Natural killer cell (primary cell): ENCODE measurements at regions not wholly inside any gene's neighbourhood (a gene's known extent, or its start where the extent isn't known, plus 50 kb on each side); places are given as distances from the start of the nearest gene placed in this dataset.

Experiments used
- ATAC-seq, 3 donors: fragments of 150-1000 bp in 2 of 3; fragments of 200-7000 bp in 1 of 3; cut with Tn5 transposase; 1 replicate in 1 of 3; 2 replicates in 2 of 3; pipeline ENCODE4 v1.10.0; 2021; ENCODE audit warnings: mild to moderate bottlenecking in 2 of 3, moderate library complexity in 2 of 3
- DNase-seq, 2 donors: peaks; one replicate each; pipeline versions ENCODE4 v3.0.0 to v3.0.0-alpha.2; 2013 to 2021; ENCODE audit warnings: mixed read lengths in 1 of 2
- H3K27ac ChIP-seq: one replicate; pipeline ENCODE4 v1.5.1; 2013; ENCODE audit warnings: mild to moderate bottlenecking, low read length
- H3K27me3 ChIP-seq: one replicate; pipeline ENCODE4 v1.6.1; 2013; ENCODE audit warnings: low read length; ENCODE audit not compliant: control insufficient read depth, insufficient read depth
- H3K36me3 ChIP-seq: one replicate; pipeline ENCODE4 v1.6.1; 2013; ENCODE audit warnings: low read length; ENCODE audit not compliant: control insufficient read depth, insufficient read depth
- H3K4me1 ChIP-seq: one replicate; pipeline ENCODE4 v1.6.1; 2013; ENCODE audit warnings: low read length; ENCODE audit not compliant: control insufficient read depth, insufficient read depth
- H3K4me3 ChIP-seq: one replicate; pipeline ENCODE4 v1.5.1; 2013; ENCODE audit warnings: low read length
- H3K9me3 ChIP-seq: one replicate; pipeline ENCODE4 v1.6.1; 2013; ENCODE audit warnings: low read length; ENCODE audit not compliant: control insufficient read depth, insufficient read depth
- H3K27ac Mint-ChIP-seq, 2 donors: one replicate each; pipeline ENCODE4 v1.8.0; 2022; ENCODE audit warnings: mild to moderate bottlenecking in 2 of 2, mixed read lengths in 2 of 2, moderate library complexity in 1 of 2
- H3K27me3 Mint-ChIP-seq, 2 donors: one replicate each; pipeline ENCODE4 v1.8.0; 2022; ENCODE audit warnings: low read depth in 2 of 2, mixed read lengths in 2 of 2
- H3K36me3 Mint-ChIP-seq: one replicate; pipeline ENCODE4 v1.8.0; 2022; ENCODE audit warnings: mixed read lengths
- H3K4me1 Mint-ChIP-seq, 2 donors: one replicate each; pipeline ENCODE4 v1.8.0; 2022; ENCODE audit warnings: mixed read lengths in 2 of 2
- H3K4me3 Mint-ChIP-seq: one replicate; pipeline ENCODE4 v1.8.0; 2022; ENCODE audit warnings: mild to moderate bottlenecking, moderate library complexity, mixed read lengths
- H3K9me3 Mint-ChIP-seq, 2 donors: one replicate each; pipeline ENCODE4 v1.8.0; 2022; ENCODE audit warnings: mixed read lengths in 2 of 2
- WGBS: methylation state at CpG from one replicate; pipeline ENCODE4 v1.1.7; 2013; ENCODE audit warnings: missing lambda C conversion rate; ENCODE audit not compliant: insufficient coverage; 5-methylcytosine and 5-hydroxymethylcytosine counted together
- intact Hi-C: fragments of 100-400 bp; cut with micrococcal nuclease; formaldehyde crosslinking; loops from one replicate; pipeline ENCODE4 v1.14.2; 2022
- TF ChIP-seq, protein P1 (sequence below): fragments of 200-600 bp; IDR thresholded peaks from one replicate; pipeline ENCODE4 v1.8.0; 2022; ENCODE audit warnings: antibody characterized with exemption

DNA sequence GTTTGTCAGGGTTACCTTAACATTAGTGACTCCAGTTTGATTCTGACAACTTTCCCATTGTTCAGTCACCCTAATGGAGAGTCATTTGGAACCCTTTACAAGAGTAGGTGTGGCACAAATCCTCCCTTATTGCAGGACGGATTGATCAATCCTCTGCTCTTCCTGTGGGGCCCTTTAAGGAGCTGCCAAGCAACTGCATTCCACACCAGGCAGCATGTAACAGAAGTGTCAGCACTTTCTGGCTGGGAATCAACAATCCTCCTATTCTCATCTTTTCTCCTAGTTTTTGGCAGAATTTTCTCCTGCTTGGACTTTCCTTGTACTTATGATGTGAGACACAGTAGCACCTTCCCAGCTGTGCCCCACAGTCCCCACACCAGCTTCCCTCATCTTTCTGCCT lies 177.8 kb downstream of the ST6GAL2 start:
- H3K9me3 ChIP-seq: peaks cover 3% of the 10 kb centered on the region
- intact Hi-C loops: no loop called here
- H3K4me3 ChIP-seq: no peak overlapping the region
- no peak overlapping the region for H3K27ac Mint-ChIP-seq
- H3K4me1 Mint-ChIP-seq: no peaks in the 10 kb centered on the region
- no peaks in the 10 kb centered on the region for H3K36me3 ChIP-seq
- ATAC-seq (no peak), DNase-seq (no peak)
- peaks cover 4 to 5% of the 10 kb centered on the region in 2 donors for H3K9me3 Mint-ChIP-seq
- H3K27me3 Mint-ChIP-seq: no peaks in the 10 kb centered on the region
- no peaks in the 10 kb centered on the region for H3K36me3 Mint-ChIP-seq
- no peaks in the 10 kb centered on the region for H3K4me1 ChIP-seq
- 44% methylated on average over 1 of the region's 1 CpG for whole genome bisulfite sequencing
- TF ChIP-seq, protein P1, sequence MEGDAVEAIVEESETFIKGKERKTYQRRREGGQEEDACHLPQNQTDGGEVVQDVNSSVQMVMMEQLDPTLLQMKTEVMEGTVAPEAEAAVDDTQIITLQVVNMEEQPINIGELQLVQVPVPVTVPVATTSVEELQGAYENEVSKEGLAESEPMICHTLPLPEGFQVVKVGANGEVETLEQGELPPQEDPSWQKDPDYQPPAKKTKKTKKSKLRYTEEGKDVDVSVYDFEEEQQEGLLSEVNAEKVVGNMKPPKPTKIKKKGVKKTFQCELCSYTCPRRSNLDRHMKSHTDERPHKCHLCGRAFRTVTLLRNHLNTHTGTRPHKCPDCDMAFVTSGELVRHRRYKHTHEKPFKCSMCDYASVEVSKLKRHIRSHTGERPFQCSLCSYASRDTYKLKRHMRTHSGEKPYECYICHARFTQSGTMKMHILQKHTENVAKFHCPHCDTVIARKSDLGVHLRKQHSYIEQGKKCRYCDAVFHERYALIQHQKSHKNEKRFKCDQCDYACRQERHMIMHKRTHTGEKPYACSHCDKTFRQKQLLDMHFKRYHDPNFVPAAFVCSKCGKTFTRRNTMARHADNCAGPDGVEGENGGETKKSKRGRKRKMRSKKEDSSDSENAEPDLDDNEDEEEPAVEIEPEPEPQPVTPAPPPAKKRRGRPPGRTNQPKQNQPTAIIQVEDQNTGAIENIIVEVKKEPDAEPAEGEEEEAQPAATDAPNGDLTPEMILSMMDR: no peak
- H3K4me3 Mint-ChIP-seq: no peak overlapping the region
- H3K27me3 ChIP-seq: no peaks in the 10 kb centered on the region
- no peak overlapping the region for H3K27ac ChIP-seq

DNA sequence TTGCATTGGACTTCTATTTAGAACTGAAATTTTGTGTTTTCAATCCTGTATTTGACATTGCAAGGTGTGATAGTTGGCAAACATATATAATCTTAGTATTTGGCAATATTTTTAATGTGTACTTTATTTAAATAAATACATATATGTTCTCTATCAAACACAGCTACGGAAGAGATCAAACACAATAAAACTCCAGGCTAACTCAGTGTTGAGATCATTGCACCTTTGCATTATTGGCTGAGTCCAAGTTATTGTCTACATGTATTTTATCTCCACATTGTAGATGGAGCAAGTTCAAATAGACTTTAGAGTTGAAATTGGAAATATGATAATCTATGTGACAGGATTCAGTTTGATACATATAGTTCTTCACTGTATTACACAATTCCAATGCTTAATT lies 176.7 kb downstream of the ST6GAL2 start:
- no peaks in the 10 kb centered on the region for H3K27me3 ChIP-seq
- ATAC-seq (no peak), DNase-seq (no peak)
- H3K9me3 ChIP-seq: peaks cover 4% of the 10 kb centered on the region
- no peak overlapping the region for H3K4me3 ChIP-seq
- Mint-ChIP-seq H3K27me3 (no peaks in the 10 kb centered on the region), H3K27ac (no peak overlapping the region), H3K9me3 (peaks cover 3 to 4% of the 10 kb centered on the region in 2 donors), H3K4me3 (no peak overlapping the region), H3K36me3 (no peaks in the 10 kb centered on the region), H3K4me1 (no peaks in the 10 kb centered on the region)
- intact Hi-C loops: no loop called here
- no peak overlapping the region for H3K27ac ChIP-seq
- H3K36me3 ChIP-seq: no peaks in the 10 kb centered on the region
- no peaks in the 10 kb centered on the region for H3K4me1 ChIP-seq
- TF ChIP-seq, protein P1: no peak
- 100% methylated on average over 1 of the region's 1 CpG for WGBS

DNA sequence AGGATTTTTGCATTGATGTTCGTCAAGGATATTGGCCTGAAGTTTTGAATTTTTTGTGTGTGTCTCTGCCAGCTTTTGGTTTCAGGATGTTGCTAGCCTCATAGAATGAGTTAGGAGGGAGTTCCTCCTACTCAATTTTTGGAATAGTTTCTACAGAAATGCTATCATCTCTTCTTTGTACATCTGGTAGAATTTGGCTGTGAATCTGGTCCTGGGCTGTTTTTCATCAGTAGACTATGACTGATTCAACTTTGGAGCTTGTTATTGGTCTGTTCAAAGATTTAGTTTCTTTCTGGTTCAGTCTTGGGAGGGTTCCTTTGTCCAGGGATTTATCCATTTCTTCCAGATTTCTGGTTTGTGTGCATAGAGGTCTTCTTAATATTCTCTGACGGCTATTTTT lies 166.7 kb downstream of the ST6GAL2 start:
- Histone ChIP-seq H3K36me3 (no peaks in the 10 kb centered on the region), H3K27me3 (no peaks in the 10 kb centered on the region), H3K9me3 (peaks cover 2% of the 10 kb centered on the region), H3K4me1 (no peaks in the 10 kb centered on the region), H3K4me3 (no peak overlapping the region), H3K27ac (no peak overlapping the region)
- H3K27ac Mint-ChIP-seq: no peak overlapping the region
- no peaks in the 10 kb centered on the region for H3K4me1 Mint-ChIP-seq
- TF ChIP-seq, protein P1: no peak
- no peaks in the 10 kb centered on the region for H3K36me3 Mint-ChIP-seq
- no peak overlapping the region for H3K4me3 Mint-ChIP-seq
- ATAC-seq (no peak), DNase-seq (no peak)
- H3K9me3 Mint-ChIP-seq: peaks cover 6 to 10% of the 10 kb centered on the region in 2 donors
- intact Hi-C loops: no loop called here
- 81% methylated on average over 1 of the region's 2 CpGs for whole genome bisulfite sequencing
- no peaks in the 10 kb centered on the region for H3K27me3 Mint-ChIP-seq

DNA sequence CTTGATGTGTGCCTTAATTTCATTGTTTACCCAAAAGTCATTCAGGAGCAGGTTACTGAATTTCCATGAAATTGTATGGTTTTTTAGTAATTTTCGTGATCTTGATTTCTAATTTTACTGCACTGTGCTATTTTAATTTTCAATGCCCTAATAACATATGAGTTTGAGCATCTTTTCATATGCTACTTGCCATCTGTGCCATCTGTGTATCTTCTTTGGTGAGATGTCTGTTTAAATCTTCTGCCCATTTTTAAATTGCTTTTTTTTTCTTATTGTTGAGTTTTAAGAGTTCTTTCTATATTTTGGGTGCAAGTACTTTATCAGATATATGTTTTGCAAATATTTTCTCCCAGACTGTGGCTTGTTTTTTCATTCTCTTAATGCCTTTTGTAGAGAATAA lies 165.9 kb downstream of the ST6GAL2 start:
- H3K4me1 ChIP-seq: no peaks in the 10 kb centered on the region
- H3K9me3 ChIP-seq: peaks cover 2% of the 10 kb centered on the region
- no peaks in the 10 kb centered on the region for H3K27me3 Mint-ChIP-seq
- DNase-seq (no peak), ATAC-seq (no peak)
- intact Hi-C loops: no loop called here
- H3K4me3 ChIP-seq: no peak overlapping the region
- no peak overlapping the region for H3K27ac Mint-ChIP-seq
- no peaks in the 10 kb centered on the region for H3K27me3 ChIP-seq
- H3K27ac ChIP-seq: no peak overlapping the region
- whole genome bisulfite sequencing: no CpG with 5 or more reads among the region's 1 CpG
- no peaks in the 10 kb centered on the region for H3K36me3 ChIP-seq
- TF ChIP-seq, protein P1: no peak
- H3K4me3 Mint-ChIP-seq: no peak overlapping the region
- H3K9me3 Mint-ChIP-seq: peaks cover 8 to 12% of the 10 kb centered on the region in 2 donors
- H3K36me3 Mint-ChIP-seq: no peaks in the 10 kb centered on the region
- no peaks in the 10 kb centered on the region for H3K4me1 Mint-ChIP-seq
